ENCODE measurements at regions not wholly inside any gene's neighbourhood (a gene's known extent, or its start where the extent isn't known, plus 50 kb on each side); places are given as distances from the start of the nearest gene placed in this dataset.

DNA sequence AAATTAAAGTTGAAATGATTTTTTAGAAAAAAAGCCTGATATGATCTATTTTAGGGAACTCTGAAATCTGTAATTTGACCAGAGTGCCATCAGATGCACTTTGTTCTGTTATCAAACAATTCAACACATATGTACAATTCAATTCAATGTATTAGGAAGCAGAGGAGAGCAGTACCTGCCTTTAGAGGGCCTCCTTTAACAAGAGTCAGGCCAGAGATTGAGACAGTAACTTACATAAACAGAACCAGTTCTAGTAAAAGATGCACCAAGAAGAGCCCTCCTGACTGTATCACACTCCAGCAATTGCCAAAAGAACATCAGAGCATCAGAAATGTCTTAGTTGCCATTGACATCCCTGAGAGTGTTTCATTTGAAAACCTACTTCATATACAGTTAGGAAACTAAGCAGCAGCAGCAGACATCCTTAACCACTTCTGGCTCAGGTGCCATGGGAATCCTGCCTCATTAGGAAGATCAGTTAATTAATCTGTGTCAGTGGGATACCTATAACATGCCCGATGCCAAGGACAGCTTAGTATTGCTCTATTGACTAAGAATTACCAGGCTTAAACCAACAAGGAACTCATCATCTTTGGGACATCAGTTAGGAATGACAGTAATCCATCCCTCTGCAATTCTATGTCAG, 1222.6 kb upstream of the LRRN3 start:
- Histone ChIP-seq H3K36me3 (ENCODE audit: control insufficient read depth in 2 of 2, insufficient read depth in 1 of 2, low read length in 2 of 2) (no peaks in the 10 kb centered on the region), H3K9me3 (ENCODE audit: control insufficient read depth, insufficient read depth, low read depth, low read length) (no peaks in the 10 kb centered on the region), H3K4me1 (ENCODE audit: control insufficient read depth, insufficient read depth, low read length) (no peaks in the 10 kb centered on the region), H3K27ac (ENCODE audit: extremely low read depth, low read depth, low read length) (no peak overlapping the region), H3K4me3 (ENCODE audit: low read depth, low read length) (no peak overlapping the region)
- CTCF ChIA-PET, result no interaction called here
- POLR2A ChIA-PET, result no interaction called here
- TF ChIP-seq ZNF335 (tag by site-specific recombination; conservative IDR thresholded peaks at IDR 0.05), result no peak
- TF ChIP-seq MEIS1 (CRISPR knock-in tag; IDR thresholded peaks at IDR 0.05; ENCODE audit: borderline replicate concordance), result no peak
- TF ChIP-seq ZNF157 (tag by site-specific recombination; IDR thresholded peaks at IDR 0.05), result no peak

GRCh38 chr7:109873296-109873695, 1217.6 kb upstream of the LRRN3 start:
- H3K4me1 ChIP-seq (ENCODE audit: control insufficient read depth, insufficient read depth, low read length), result no peaks in the 10 kb centered on the region
- CTCF ChIA-PET, result interaction anchor here (0.6 kb wide), 1 partner anchor 278 kb away, joined by 3 read pairs; no protein-coding TSS in a partner anchor

GRCh38 chr7:109879287-109879828, 1211.6 kb upstream of the LRRN3 start:
- CTCF ChIA-PET, result no interaction called here

More at GRCh38 chr7:109873296-109873695, 1217.6 kb upstream of the LRRN3 start:
- H3K36me3 ChIP-seq (ENCODE audit: control insufficient read depth in 2 of 2, insufficient read depth in 1 of 2, low read length in 2 of 2), result no peaks in the 10 kb centered on the region
- no peaks in the 10 kb centered on the region for H3K9me3 ChIP-seq (ENCODE audit: control insufficient read depth, insufficient read depth, low read depth, low read length)
- H3K27ac ChIP-seq (ENCODE audit: extremely low read depth, low read depth, low read length), result no peak overlapping the region
- POLR2A ChIA-PET, result no interaction called here
- TF ChIP-seq ZNF133 (tag by site-specific recombination; IDR thresholded peaks at IDR 0.05), result no peak
- TF ChIP-seq ZFP41 (tag by site-specific recombination; IDR thresholded peaks at IDR 0.05; ENCODE audit: borderline replicate concordance), result no peak
- TF ChIP-seq ZNF202 (tag by site-specific recombination; IDR thresholded peaks at IDR 0.05; ENCODE audit: borderline replicate concordance), result no peak
- TF ChIP-seq ZNF596 (tag by site-specific recombination; IDR thresholded peaks at IDR 0.05), result no peak
- no peak for TF ChIP-seq GLIS1 (tag by site-specific recombination; IDR thresholded peaks at IDR 0.05)
- no peak for TF ChIP-seq ZNF148 (tag by site-specific recombination; IDR thresholded peaks at IDR 0.05; ENCODE audit: borderline replicate concordance)
- no peak for TF ChIP-seq ZNF629 (tag by site-specific recombination; IDR thresholded peaks at IDR 0.05)
- no peak overlapping the region for H3K4me3 ChIP-seq (ENCODE audit: low read depth, low read length)

More at GRCh38 chr7:109879287-109879828, 1211.6 kb upstream of the LRRN3 start:
- Histone ChIP-seq H3K36me3 (ENCODE audit: control insufficient read depth in 2 of 2, insufficient read depth in 1 of 2, low read length in 2 of 2) (no peaks in the 10 kb centered on the region), H3K4me1 (ENCODE audit: control insufficient read depth, insufficient read depth, low read length) (no peaks in the 10 kb centered on the region), H3K27ac (ENCODE audit: extremely low read depth, low read depth, low read length) (no peak overlapping the region), H3K4me3 (ENCODE audit: low read depth, low read length) (no peak overlapping the region), H3K9me3 (ENCODE audit: control insufficient read depth, insufficient read depth, low read depth, low read length) (no peaks in the 10 kb centered on the region)
- POLR2A ChIA-PET, result no interaction called here
- TF ChIP-seq ZFP69B (tag by site-specific recombination; IDR thresholded peaks at IDR 0.05), result no peak
- TF ChIP-seq ZNF837 (tag by site-specific recombination; IDR thresholded peaks at IDR 0.05), result no peak
- no peak for TF ChIP-seq ZBTB8A (tag by site-specific recombination; IDR thresholded peaks at IDR 0.05)
- TF ChIP-seq ZFP3 (tag by site-specific recombination; IDR thresholded peaks at IDR 0.05; ENCODE audit: low read depth), result no peak
- TF ChIP-seq, protein P1, sequence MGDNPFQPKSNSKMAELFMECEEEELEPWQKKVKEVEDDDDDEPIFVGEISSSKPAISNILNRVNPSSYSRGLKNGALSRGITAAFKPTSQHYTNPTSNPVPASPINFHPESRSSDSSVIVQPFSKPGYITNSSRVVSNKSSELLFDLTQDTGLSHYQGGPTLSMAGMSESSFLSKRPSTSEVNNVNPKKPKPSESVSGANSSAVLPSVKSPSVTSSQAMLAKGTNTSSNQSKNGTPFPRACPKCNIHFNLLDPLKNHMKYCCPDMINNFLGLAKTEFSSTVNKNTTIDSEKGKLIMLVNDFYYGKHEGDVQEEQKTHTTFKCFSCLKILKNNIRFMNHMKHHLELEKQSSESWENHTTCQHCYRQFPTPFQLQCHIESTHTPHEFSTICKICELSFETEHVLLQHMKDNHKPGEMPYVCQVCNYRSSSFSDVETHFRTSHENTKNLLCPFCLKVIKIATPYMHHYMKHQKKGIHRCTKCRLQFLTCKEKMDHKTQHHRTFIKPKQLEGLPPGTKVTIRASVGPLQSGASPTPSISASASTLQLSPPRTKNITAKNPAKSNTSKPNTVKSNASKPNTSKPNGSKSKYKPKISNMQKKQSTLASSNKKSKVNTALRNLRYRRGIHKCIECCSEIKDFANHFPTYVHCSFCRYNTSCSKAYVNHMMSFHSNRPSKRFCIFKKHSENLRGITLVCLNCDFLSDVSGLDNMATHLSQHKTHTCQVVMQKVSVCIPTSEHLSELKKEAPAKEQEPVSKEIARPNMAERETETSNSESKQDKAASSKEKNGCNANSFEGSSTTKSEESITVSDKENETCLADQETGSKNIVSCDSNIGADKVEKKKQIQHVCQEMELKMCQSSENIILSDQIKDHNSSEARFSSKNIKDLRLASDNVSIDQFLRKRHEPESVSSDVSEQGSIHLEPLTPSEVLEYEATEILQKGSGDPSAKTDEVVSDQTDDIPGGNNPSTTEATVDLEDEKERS (tag by site-specific recombination; IDR thresholded peaks at IDR 0.05), result no peak
- TF ChIP-seq ZNF529 (tag by site-specific recombination; IDR thresholded peaks at IDR 0.05; ENCODE audit: insufficient replicate concordance), result no peak
- TF ChIP-seq ZNF19 (tag by site-specific recombination; IDR thresholded peaks at IDR 0.05; ENCODE audit: low read depth), result no peak
- no peak for TF ChIP-seq ZNF202 (tag by site-specific recombination; IDR thresholded peaks at IDR 0.05; ENCODE audit: borderline replicate concordance)
- no peak for TF ChIP-seq ZNF677 (tag by site-specific recombination; IDR thresholded peaks at IDR 0.05)
- no peak for TF ChIP-seq REPIN1 (tag by site-specific recombination; IDR thresholded peaks at IDR 0.05; ENCODE audit: low read depth)
- no peak for TF ChIP-seq GLI4 (tag by site-specific recombination; IDR thresholded peaks at IDR 0.05)
